Spinal cord (tissue), 9 donors: ENCODE measurements at regions not wholly inside any gene's neighbourhood (a gene's known extent, or its start where the extent isn't known, plus 50 kb on each side); places are given as distances from the start of the nearest gene placed in this dataset.
"Not testable (repeated sequence)": the region's sequence is repeated elsewhere in the genome, so short reads cannot be mapped to it uniquely, and the experiment has no call there.

Experiments
- DNase-seq, 6 donors: peaks; one replicate each; pipeline versions ENCODE4 v3.0.0 to v3.0.0-alpha.2; 2013 to 2015; ENCODE audit warnings: low spot score in 6 of 6, low read depth in 4 of 6
- H3K27ac ChIP-seq: one replicate; pipeline ENCODE4 v1.5.1; 2013; ENCODE audit warnings: low read depth, low read length, control low read depth
- H3K27me3 ChIP-seq: one replicate; pipeline ENCODE4 v1.6.1; 2013; ENCODE audit warnings: low read length; ENCODE audit not compliant: control insufficient read depth, insufficient read depth
- H3K36me3 ChIP-seq: one replicate; pipeline ENCODE4 v1.6.1; 2013; ENCODE audit warnings: low read length; ENCODE audit not compliant: control insufficient read depth, insufficient read depth
- H3K4me1 ChIP-seq: one replicate; pipeline ENCODE4 v1.6.1; 2013; ENCODE audit warnings: low read length; ENCODE audit not compliant: control insufficient read depth, insufficient read depth
- H3K4me3 ChIP-seq: one replicate; pipeline ENCODE4 v1.5.1; 2013; ENCODE audit warnings: low read depth, low read length, control low read depth
- H3K9me3 ChIP-seq: one replicate; pipeline ENCODE4 v1.6.1; 2013; ENCODE audit warnings: low read length; ENCODE audit not compliant: control insufficient read depth, insufficient read depth
- WGBS: methylation state at CpG from one replicate; pipeline ENCODE4 v1.1.5; 2013; ENCODE audit warnings: missing lambda C conversion rate; ENCODE audit not compliant: insufficient coverage; 5-methylcytosine and 5-hydroxymethylcytosine counted together
- donor health status: healthy.

GRCh38 chr4:9541388-9541915 is 97.2 kb downstream of the DEFB131A start:
- WGBS = no CpG with 5 or more reads among the region's 3 CpGs
- not testable (repeated sequence) for H3K27ac ChIP-seq, H3K9me3 ChIP-seq, H3K27me3 ChIP-seq, DNase-seq, H3K4me1 ChIP-seq, H3K4me3 ChIP-seq, H3K36me3 ChIP-seq

- H3K27ac ChIP-seq, H3K36me3 ChIP-seq, H3K4me1 ChIP-seq, H3K4me3 ChIP-seq, H3K27me3 ChIP-seq, H3K9me3 ChIP-seq: not testable (repeated sequence)
- DNase-seq = peak in 4 of 6 donors; percentile 5 to 64 (median 39)
- WGBS = 31% methylated on average over 2 of the region's 2 CpGs
Observed at GRCh38 chr4:9544851-9545250, 100.6 kb downstream of the DEFB131A start.

GRCh38 chr4:9547470-9547869 is 103.3 kb downstream of the DEFB131A start:
- H3K27me3 ChIP-seq, DNase-seq, H3K27ac ChIP-seq, H3K4me3 ChIP-seq, H3K9me3 ChIP-seq, H3K36me3 ChIP-seq, H3K4me1 ChIP-seq: not testable (repeated sequence)
- WGBS = 79% methylated on average over 4 of the region's 6 CpGs

GRCh38 chr4:9556076-9556475 is 111.9 kb downstream of the DEFB131A start:
- 92% methylated on average over 6 of the region's 6 CpGs for WGBS
- DNase-seq, H3K27ac ChIP-seq, H3K4me3 ChIP-seq, H3K4me1 ChIP-seq, H3K27me3 ChIP-seq, H3K9me3 ChIP-seq, H3K36me3 ChIP-seq: not testable (repeated sequence)

- H3K4me1 ChIP-seq, H3K27me3 ChIP-seq, DNase-seq, H3K4me3 ChIP-seq, H3K36me3 ChIP-seq, H3K9me3 ChIP-seq, H3K27ac ChIP-seq: not testable (repeated sequence)
- 60% methylated on average over 1 of the region's 3 CpGs for WGBS
Observed at GRCh38 chr4:9577869-9578268, 133.7 kb downstream of the DEFB131A start.

- H3K36me3 ChIP-seq, H3K4me1 ChIP-seq, H3K27ac ChIP-seq, H3K9me3 ChIP-seq, DNase-seq, H3K27me3 ChIP-seq, H3K4me3 ChIP-seq: not testable (repeated sequence)
- WGBS = no CpG with 5 or more reads among the region's 5 CpGs
Observed at GRCh38 chr4:9582880-9583279, 138.7 kb downstream of the DEFB131A start.

- Histone ChIP-seq H3K9me3 (no peaks in the 10 kb centered on the region), H3K36me3 (no peaks in the 10 kb centered on the region), H3K27me3 (no peaks in the 10 kb centered on the region), H3K4me1 (no peaks in the 10 kb centered on the region), H3K27ac (no peak overlapping the region), H3K4me3 (no peak overlapping the region)
- WGBS = 80% methylated on average over 1 of the region's 1 CpG
- no peak for DNase-seq
Observed at GRCh38 chr4:9592010-9592409, 147.8 kb downstream of the DEFB131A start.

GRCh38 chr4:9594948-9595347 is 150.7 kb downstream of the DEFB131A start:
- Histone ChIP-seq H3K9me3 (no peaks in the 10 kb centered on the region), H3K4me3 (no peak overlapping the region), H3K4me1 (no peaks in the 10 kb centered on the region), H3K27ac (no peak overlapping the region), H3K36me3 (no peaks in the 10 kb centered on the region), H3K27me3 (no peaks in the 10 kb centered on the region)
- no CpG with 5 or more reads among the region's 1 CpG for WGBS
- no peak for DNase-seq

GRCh38 chr4:9595531-9595930 is 151.3 kb downstream of the DEFB131A start:
- no CpG with 5 or more reads among the region's 1 CpG for WGBS
- H3K9me3 ChIP-seq, H3K4me1 ChIP-seq, H3K36me3 ChIP-seq, DNase-seq, H3K27me3 ChIP-seq, H3K27ac ChIP-seq, H3K4me3 ChIP-seq: not testable (repeated sequence)

GRCh38 chr4:9599266-9599665 is 155.1 kb downstream of the DEFB131A start:
- no peak for DNase-seq
- Histone ChIP-seq H3K9me3 (no peaks in the 10 kb centered on the region), H3K4me1 (no peaks in the 10 kb centered on the region), H3K4me3 (no peak overlapping the region), H3K27me3 (no peaks in the 10 kb centered on the region), H3K36me3 (no peaks in the 10 kb centered on the region), H3K27ac (no peak overlapping the region)
- WGBS = no CpG with 5 or more reads among the region's 1 CpG
